IPS DF 6.9 (cell line): ENCODE measurements at regions not wholly inside any gene's neighbourhood (a gene's known extent, or its start where the extent isn't known, plus 50 kb on each side); places are given as distances from the start of the nearest gene placed in this dataset.

Experiments
- DNase-seq: peaks from one replicate; pipeline ENCODE4 v3.0.0-alpha.2; 2013; ENCODE audit warnings: low read depth, low spot score
- H3K27ac ChIP-seq: one replicate; pipeline ENCODE4 v1.5.1; 2013; ENCODE audit warnings: low read length, control low read depth
- H3K27me3 ChIP-seq: 2 replicates; pipeline ENCODE4 v1.6.1; 2013; ENCODE audit warnings: mild to moderate bottlenecking, low read length; ENCODE audit not compliant: control insufficient read depth, insufficient read depth
- H3K36me3 ChIP-seq: 2 replicates; pipeline ENCODE4 v1.6.1; 2013; ENCODE audit warnings: low read length; ENCODE audit not compliant: control insufficient read depth, insufficient read depth
- H3K4me1 ChIP-seq: 2 replicates; pipeline ENCODE4 v1.6.1; 2013; ENCODE audit warnings: low read length; ENCODE audit not compliant: control insufficient read depth, insufficient read depth
- H3K4me3 ChIP-seq: 2 replicates; pipeline ENCODE4 v1.5.1; 2013; ENCODE audit warnings: mild to moderate bottlenecking, low read length
- H3K9me3 ChIP-seq: 2 replicates; pipeline ENCODE4 v1.6.1; 2013; ENCODE audit warnings: low read length, inconsistent platforms; ENCODE audit not compliant: control insufficient read depth, insufficient read depth
- WGBS: extraction: QIAGEN DNeasy Blood & Tissue Kit; methylation state at CpG from one replicate; pipeline ENCODE4 v1.1.7; 2013; ENCODE audit warnings: mixed read lengths, missing lambda C conversion rate; ENCODE audit not compliant: insufficient read length, insufficient coverage; 5-methylcytosine and 5-hydroxymethylcytosine counted together

GRCh38 chr14:58822856-58823255 lies 185.1 kb downstream of the DACT1 start:
- no peaks in the 10 kb centered on the region; the same call in 1 of the 2 replicates for H3K27me3 ChIP-seq
- no CpG with 5 or more reads among the region's 2 CpGs for WGBS
- no peak overlapping the region for H3K27ac ChIP-seq
- no peaks in the 10 kb centered on the region for H3K36me3 ChIP-seq
- no peaks in the 10 kb centered on the region for H3K9me3 ChIP-seq
- no peak for DNase-seq
- H3K4me3 ChIP-seq = no peak overlapping the region
- no peaks in the 10 kb centered on the region for H3K4me1 ChIP-seq

GRCh38 chr14:58823312-58823711 lies 185.6 kb downstream of the DACT1 start:
- WGBS = no CpG with 5 or more reads among the region's 2 CpGs
- no peak overlapping the region for H3K27ac ChIP-seq
- DNase-seq = no peak
- H3K4me3 ChIP-seq = no peak overlapping the region
- no peaks in the 10 kb centered on the region for H3K4me1 ChIP-seq
- no peaks in the 10 kb centered on the region for H3K9me3 ChIP-seq
- no peaks in the 10 kb centered on the region for H3K36me3 ChIP-seq
- H3K27me3 ChIP-seq = no peaks in the 10 kb centered on the region; the same call in 1 of the 2 replicates

GRCh38 chr14:58824106-58824505 lies 186.3 kb downstream of the DACT1 start:
- H3K4me3 ChIP-seq = no peak overlapping the region
- DNase-seq = no peak
- no CpG with 5 or more reads among the region's 2 CpGs for WGBS
- H3K9me3 ChIP-seq = no peaks in the 10 kb centered on the region
- no peak overlapping the region for H3K27ac ChIP-seq
- H3K36me3 ChIP-seq = no peaks in the 10 kb centered on the region
- H3K27me3 ChIP-seq = no peaks in the 10 kb centered on the region; the same call in 1 of the 2 replicates
- no peaks in the 10 kb centered on the region for H3K4me1 ChIP-seq

- no CpG with 5 or more reads among the region's 3 CpGs for WGBS
- Histone ChIP-seq H3K36me3 (no peaks in the 10 kb centered on the region), H3K9me3 (no peaks in the 10 kb centered on the region), H3K4me1 (no peaks in the 10 kb centered on the region), H3K27me3 (no peaks in the 10 kb centered on the region; the same call in 1 of the 2 replicates), H3K4me3 (no peak overlapping the region), H3K27ac (no peak overlapping the region)
- DNase-seq = no peak
Observed at GRCh38 chr14:58824796-58825195, 187.0 kb downstream of the DACT1 start.

- H3K4me1 ChIP-seq = no peaks in the 10 kb centered on the region
- H3K27ac ChIP-seq = no peak overlapping the region
- H3K4me3 ChIP-seq = no peak overlapping the region
- H3K36me3 ChIP-seq = no peaks in the 10 kb centered on the region
- no peak for DNase-seq
- no CpG with 5 or more reads among the region's 2 CpGs for WGBS
- no peaks in the 10 kb centered on the region; the same call in 1 of the 2 replicates for H3K27me3 ChIP-seq
- no peaks in the 10 kb centered on the region for H3K9me3 ChIP-seq
Observed at GRCh38 chr14:58825606-58826005, 187.8 kb downstream of the DACT1 start.

GRCh38 chr14:58826845-58827686 lies 189.3 kb downstream of the DACT1 start:
- Histone ChIP-seq H3K36me3 (no peaks in the 10 kb centered on the region), H3K9me3 (no peaks in the 10 kb centered on the region), H3K27me3 (no peaks in the 10 kb centered on the region; the same call in 1 of the 2 replicates), H3K4me1 (no peaks in the 10 kb centered on the region), H3K4me3 (no peak overlapping the region), H3K27ac (no peak overlapping the region)
- WGBS = no CpG with 5 or more reads among the region's 9 CpGs
- no peak for DNase-seq

GRCh38 chr14:58828298-58828697 lies 190.5 kb downstream of the DACT1 start:
- H3K36me3 ChIP-seq = no peaks in the 10 kb centered on the region
- no CpG with 5 or more reads among the region's 15 CpGs for WGBS
- H3K4me1 ChIP-seq = no peaks in the 10 kb centered on the region
- H3K27me3 ChIP-seq = no peaks in the 10 kb centered on the region; the same call in 1 of the 2 replicates
- no peak overlapping the region for H3K27ac ChIP-seq
- no peak for DNase-seq
- no peaks in the 10 kb centered on the region for H3K9me3 ChIP-seq
- H3K4me3 ChIP-seq = no peak overlapping the region

GRCh38 chr14:58829594-58829993 lies 191.8 kb downstream of the DACT1 start:
- Histone ChIP-seq H3K4me1 (no peaks in the 10 kb centered on the region), H3K4me3 (no peak overlapping the region), H3K36me3 (no peaks in the 10 kb centered on the region; the same call in 1 of the 2 replicates), H3K27me3 (no peaks in the 10 kb centered on the region; the same call in 1 of the 2 replicates), H3K9me3 (no peaks in the 10 kb centered on the region), H3K27ac (no peak overlapping the region)
- DNase-seq = no peak
- WGBS = no CpG with 5 or more reads among the region's 3 CpGs

GRCh38 chr14:58830121-58830520 lies 192.4 kb downstream of the DACT1 start:
- Histone ChIP-seq H3K36me3 (no peaks in the 10 kb centered on the region; the same call in 1 of the 2 replicates), H3K4me3 (no peak overlapping the region), H3K27me3 (no peaks in the 10 kb centered on the region), H3K9me3 (no peaks in the 10 kb centered on the region), H3K27ac (no peak overlapping the region), H3K4me1 (no peaks in the 10 kb centered on the region)
- no peak for DNase-seq
- no CpG with 5 or more reads among the region's 2 CpGs for WGBS

GRCh38 chr14:58832095-58832521 lies 194.3 kb downstream of the DACT1 start:
- WGBS = no CpG with 5 or more reads among the region's 3 CpGs
- Histone ChIP-seq H3K4me1 (no peaks in the 10 kb centered on the region), H3K27me3 (no peaks in the 10 kb centered on the region), H3K36me3 (no peaks in the 10 kb centered on the region; the same call in 1 of the 2 replicates), H3K27ac (no peak overlapping the region), H3K9me3 (no peaks in the 10 kb centered on the region), H3K4me3 (no peak overlapping the region)
- no peak for DNase-seq
